ENCODE measurements at regions not wholly inside any gene's neighbourhood (a gene's known extent, or its start where the extent isn't known, plus 50 kb on each side); places are given as distances from the start of the nearest gene placed in this dataset.

- TF ChIP-seq CTCF (IDR thresholded peaks at IDR 0.05) (no peak), POLR2A (IDR thresholded peaks at IDR 0.05) (no peak)
Measured at GRCh38 chr2:187057466-187057865, 208.5 kb upstream of the ZSWIM2 start.

Measured in body of pancreas (tissue), 4 donors.